Skeletal muscle cell (primary cell): ENCODE measurements at regions not wholly inside any gene's neighbourhood (a gene's known extent, or its start where the extent isn't known, plus 50 kb on each side); places are given as distances from the start of the nearest gene placed in this dataset.
"Not testable (repeated sequence)": the region's sequence is repeated elsewhere in the genome, so short reads cannot be mapped to it uniquely, and the experiment has no call there.

ENCODE experiments used
- DNase-seq: peaks from one replicate; pipeline ENCODE4 v3.0.0-alpha.2; 2010; ENCODE audit warnings: low read depth
- H3K4me3 ChIP-seq: 2 replicates; pipeline ENCODE4 v1.5.1; 2011; ENCODE audit warnings: low read depth, mild to moderate bottlenecking, control low read depth, low read length, moderate library complexity

- no peak overlapping the region for H3K4me3 ChIP-seq
- no peak for DNase-seq
These were observed 227.3 kb downstream of the TINAG start for GRCh38 chr6:54535568-54535967.

GRCh38 chr6:54541541-54541940 lies 233.3 kb downstream of the TINAG start:
- no peak for DNase-seq

GRCh38 chr6:54559136-54559535 lies 250.9 kb downstream of the TINAG start:
- no peak overlapping the region for H3K4me3 ChIP-seq
- DNase-seq, result no peak

More at GRCh38 chr6:54541541-54541940, 233.3 kb downstream of the TINAG start:
- no peak overlapping the region for H3K4me3 ChIP-seq

- H3K4me3 ChIP-seq, DNase-seq: not testable (repeated sequence)
These were observed 255.9 kb downstream of the TINAG start for GRCh38 chr6:54564188-54564587.

- H3K4me3 ChIP-seq, result no peak overlapping the region
- DNase-seq, result no peak
These were observed 266.4 kb downstream of the TINAG start for GRCh38 chr6:54574671-54575070.

GRCh38 chr6:54578261-54578660 lies 268.3 kb upstream of the FAM83B start:
- H3K4me3 ChIP-seq, result no peak overlapping the region
- DNase-seq, result no peak

- DNase-seq, result no peak
- H3K4me3 ChIP-seq, result no peak overlapping the region
These were observed 267.6 kb upstream of the FAM83B start for GRCh38 chr6:54579011-54579410.

- DNase-seq, result peak; percentile 14
- no peak overlapping the region for H3K4me3 ChIP-seq
These were observed 260.3 kb upstream of the FAM83B start for GRCh38 chr6:54586251-54586650.

GRCh38 chr6:54587277-54587676 lies 259.3 kb upstream of the FAM83B start:
- H3K4me3 ChIP-seq, result no peak overlapping the region
- DNase-seq, result peak; percentile 5

- DNase-seq, result peak; percentile 10
- no peak overlapping the region for H3K4me3 ChIP-seq
These were observed 258.4 kb upstream of the FAM83B start for GRCh38 chr6:54588176-54588575.

GRCh38 chr6:54595844-54596243 lies 250.7 kb upstream of the FAM83B start:
- no peak for DNase-seq
- no peak overlapping the region for H3K4me3 ChIP-seq

GRCh38 chr6:54598787-54599313 lies 247.7 kb upstream of the FAM83B start:
- no peak for DNase-seq
- H3K4me3 ChIP-seq, result no peak overlapping the region

- no peak overlapping the region for H3K4me3 ChIP-seq
- DNase-seq, result no peak
These were observed 244.8 kb upstream of the FAM83B start for GRCh38 chr6:54601600-54602300.

GRCh38 chr6:54602591-54602990 lies 244.0 kb upstream of the FAM83B start:
- no peak for DNase-seq
- no peak overlapping the region for H3K4me3 ChIP-seq

- H3K4me3 ChIP-seq, result no peak overlapping the region
- DNase-seq, result no peak
These were observed 236.6 kb upstream of the FAM83B start for GRCh38 chr6:54609981-54610380.

- no peak for DNase-seq
- H3K4me3 ChIP-seq, result no peak overlapping the region
These were observed 233.0 kb upstream of the FAM83B start for GRCh38 chr6:54613596-54613995.

- DNase-seq, result peak; percentile 51
These were observed 231.9 kb upstream of the FAM83B start for GRCh38 chr6:54614499-54615195.

GRCh38 chr6:54617730-54618129 lies 228.8 kb upstream of the FAM83B start:
- no peak overlapping the region for H3K4me3 ChIP-seq
- peak; percentile 56 for DNase-seq

More at GRCh38 chr6:54614499-54615195, 231.9 kb upstream of the FAM83B start:
- H3K4me3 ChIP-seq, result no peak overlapping the region

- DNase-seq, result no peak
- H3K4me3 ChIP-seq, result no peak overlapping the region
These were observed 228.0 kb upstream of the FAM83B start for GRCh38 chr6:54618572-54618971.

GRCh38 chr6:54619102-54619501 lies 227.5 kb upstream of the FAM83B start:
- DNase-seq, result no peak
- no peak overlapping the region for H3K4me3 ChIP-seq

- DNase-seq, result no peak
- H3K4me3 ChIP-seq, result no peak overlapping the region
These were observed 225.3 kb upstream of the FAM83B start for GRCh38 chr6:54621285-54621684.
